Endometrial microvascular endothelial cells (primary cell): ENCODE measurements at regions not wholly inside any gene's neighbourhood (a gene's known extent, or its start where the extent isn't known, plus 50 kb on each side); places are given as distances from the start of the nearest gene placed in this dataset.
"Not testable (repeated sequence)": the region's sequence is repeated elsewhere in the genome, so short reads cannot be mapped to it uniquely, and the experiment has no call there.

Experiments
- in situ Hi-C: cut with HindIII; loops from 2 replicates; pipeline ENCODE4 v1.10.0; 2017; ENCODE audit warnings: low sequenced_read_pairs, low pct_unique_long_range_greater_than_20kb; ENCODE audit errors: inconsistent ontology term

DNA sequence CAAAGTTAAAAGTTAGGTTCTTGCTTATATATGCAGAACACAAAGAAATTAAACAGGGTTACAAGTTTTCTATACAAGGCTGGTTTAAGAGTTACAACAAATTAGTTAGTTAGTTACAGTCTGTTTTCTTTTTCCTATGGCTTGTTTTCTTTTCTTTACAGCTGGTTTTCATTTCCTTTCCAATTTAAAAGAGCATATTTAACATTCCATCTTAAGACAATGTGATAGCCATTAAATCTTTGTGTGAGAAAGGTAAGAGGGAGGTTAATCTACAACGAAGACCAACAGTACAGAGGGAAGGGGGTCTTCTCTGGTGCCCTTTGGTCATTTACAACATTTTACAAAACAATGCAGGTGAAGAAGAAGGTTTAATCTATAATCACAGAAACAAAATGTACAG lies 290.6 kb downstream of the ZNF674 start:
- in situ Hi-C loops, result no loop called here

DNA sequence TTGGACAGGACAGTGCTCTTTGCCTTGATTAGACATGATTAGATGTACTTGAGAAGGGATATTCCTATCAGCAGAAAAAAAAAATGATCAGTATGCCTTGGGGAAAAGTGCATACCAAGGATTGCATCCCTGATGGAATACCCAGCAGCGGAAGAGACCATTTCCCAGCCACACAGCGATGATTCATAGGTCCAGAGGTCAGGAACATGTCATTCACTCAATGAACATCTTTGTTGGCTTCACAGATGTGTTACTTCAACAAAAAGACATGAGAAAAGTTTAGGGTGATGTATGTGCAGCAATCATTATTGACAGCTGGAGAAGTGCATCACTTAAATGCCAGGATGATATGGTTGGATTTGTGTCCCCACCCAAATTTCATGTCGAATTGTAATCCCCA lies 293.5 kb downstream of the ZNF674 start:
- in situ Hi-C loops, result no loop called here

DNA sequence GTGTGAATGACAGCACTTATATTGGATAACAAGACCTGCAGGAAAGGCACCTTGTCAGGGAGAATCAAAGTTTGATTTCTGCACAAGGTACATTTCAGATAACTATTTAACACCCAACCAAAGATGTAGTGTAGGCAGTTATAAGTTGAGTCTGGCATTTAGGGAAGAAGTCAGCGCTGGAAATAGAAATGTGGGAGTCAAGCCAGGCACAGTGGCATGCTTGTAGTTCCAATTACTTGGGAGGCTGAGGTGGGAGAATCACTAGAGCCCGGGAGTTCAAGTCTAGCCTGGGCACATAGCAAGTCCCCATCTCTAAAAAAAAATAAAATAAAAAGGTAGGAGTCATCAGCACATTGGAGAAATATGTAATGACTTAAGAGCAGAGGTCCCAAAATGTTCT lies 295.1 kb downstream of the ZNF674 start:
- in situ Hi-C loops, result no loop called here

DNA sequence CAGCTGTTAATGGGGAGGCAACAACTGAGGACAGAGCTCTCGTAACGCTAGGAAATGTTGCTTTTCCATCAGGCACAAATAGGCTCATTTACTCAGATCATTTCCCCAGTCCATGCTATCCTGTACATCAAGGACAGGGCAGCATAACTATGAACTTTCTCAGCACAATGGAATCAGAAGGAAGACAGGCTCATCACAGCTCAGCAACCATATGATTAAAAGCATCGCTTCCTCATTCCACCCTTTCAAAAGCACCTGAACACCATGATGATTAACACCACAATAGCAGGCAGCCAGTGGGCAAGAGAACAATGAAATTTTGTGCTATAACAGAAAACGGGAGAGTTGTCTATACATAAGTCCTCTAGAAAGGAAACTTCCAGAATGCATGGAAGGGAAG lies 297.8 kb downstream of the ZNF674 start:
- in situ Hi-C loops, result no loop called here

DNA sequence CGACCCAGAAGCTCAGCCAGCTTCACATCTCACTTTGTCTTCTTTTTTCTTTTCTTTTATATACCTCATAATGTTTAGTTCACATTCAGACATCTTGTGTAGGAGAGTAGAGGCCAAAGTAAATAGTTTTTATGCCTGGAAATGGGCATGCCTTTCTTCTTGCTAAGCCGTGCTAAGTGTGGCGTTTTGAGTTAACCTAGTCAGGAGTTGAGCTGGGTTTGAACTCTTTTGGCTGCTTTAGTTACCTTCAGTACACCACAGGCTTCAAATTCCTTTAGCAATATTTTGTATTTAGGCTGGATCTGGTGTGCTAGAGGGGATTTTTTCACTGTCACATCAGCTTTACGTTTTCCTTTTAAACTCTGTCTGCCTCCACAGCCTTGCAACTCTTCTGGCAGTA lies 300.8 kb downstream of the ZNF674 start:
- in situ Hi-C loops, result no loop called here

DNA sequence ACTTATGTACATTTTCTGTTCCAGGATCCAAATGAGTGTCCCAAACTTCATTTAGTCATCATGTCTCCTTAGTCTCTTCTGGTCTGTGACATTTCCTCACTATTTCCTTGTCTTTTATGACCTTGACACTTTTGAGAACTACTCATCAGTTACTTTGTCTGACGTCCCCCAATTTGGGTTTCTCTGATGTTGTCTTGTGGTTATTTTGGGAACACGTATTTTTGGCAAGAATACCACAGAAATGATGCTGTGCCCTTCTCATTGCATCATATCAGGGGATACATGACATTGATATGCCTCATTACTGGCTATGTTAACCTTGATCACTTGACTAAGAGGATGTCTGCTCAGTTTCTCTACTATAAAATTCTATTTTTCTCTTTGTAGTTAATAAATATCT lies 308.8 kb downstream of the ZNF674 start:
- in situ Hi-C loops, result no loop called here

DNA sequence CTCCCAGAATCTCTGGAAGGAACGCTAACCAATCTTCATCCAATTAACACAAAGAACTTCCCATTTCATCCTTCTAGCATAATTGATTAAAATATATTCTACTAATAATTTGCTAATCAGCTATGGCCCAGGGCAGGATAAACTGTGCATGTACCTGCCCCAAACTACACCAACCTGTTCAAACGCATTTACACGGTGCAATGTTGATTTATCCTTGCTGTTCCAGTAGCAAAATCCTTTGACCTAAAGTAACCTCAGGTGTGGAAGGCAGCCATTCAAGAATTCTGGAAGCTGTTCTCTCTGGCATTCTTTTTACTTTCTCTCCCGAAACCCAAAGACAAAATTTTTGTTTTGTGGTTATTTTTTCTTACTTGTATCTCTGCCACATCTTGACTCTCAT lies 309.4 kb downstream of the ZNF674 start:
- in situ Hi-C loops, result no loop called here

DNA sequence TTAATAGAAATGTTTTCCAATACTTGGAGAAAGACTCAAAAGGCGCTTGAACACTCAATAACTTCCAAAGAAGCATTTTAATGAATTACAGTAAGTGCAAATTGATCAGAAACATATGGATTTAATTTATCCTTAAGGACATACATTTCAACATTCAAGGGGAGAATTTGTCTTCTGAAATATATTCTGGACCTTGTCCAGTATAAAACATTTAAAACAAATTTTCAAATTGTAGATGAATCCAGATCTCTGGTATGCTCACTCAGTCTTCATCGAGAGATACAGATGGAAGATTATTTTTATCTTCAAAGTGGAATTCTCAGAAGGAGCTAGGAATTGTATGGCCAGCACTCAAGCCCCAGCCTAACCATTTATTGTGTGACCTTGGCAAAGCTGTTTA lies 310.4 kb downstream of the ZNF674 start:
- in situ Hi-C loops, result no loop called here

DNA sequence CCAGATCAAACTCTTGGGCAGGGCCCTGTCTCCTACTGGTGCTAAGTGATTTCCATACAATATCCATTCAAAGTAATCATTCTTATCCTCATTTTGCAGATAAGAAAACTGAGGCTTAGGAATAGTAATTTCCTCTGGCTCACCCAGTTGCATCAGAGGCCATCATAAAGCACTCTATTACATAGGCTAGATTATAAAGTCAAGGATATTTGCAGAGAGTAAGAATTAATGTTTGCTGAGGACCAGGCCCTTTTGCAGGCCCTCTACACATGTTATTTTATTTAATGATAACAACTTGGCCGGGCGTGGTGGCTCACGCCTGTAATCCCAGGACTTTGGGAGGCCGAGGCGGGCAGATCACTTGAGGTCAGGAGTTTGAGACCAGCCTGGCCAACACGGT lies 316.8 kb downstream of the ZNF674 start:
- in situ Hi-C loops, result no loop called here

DNA sequence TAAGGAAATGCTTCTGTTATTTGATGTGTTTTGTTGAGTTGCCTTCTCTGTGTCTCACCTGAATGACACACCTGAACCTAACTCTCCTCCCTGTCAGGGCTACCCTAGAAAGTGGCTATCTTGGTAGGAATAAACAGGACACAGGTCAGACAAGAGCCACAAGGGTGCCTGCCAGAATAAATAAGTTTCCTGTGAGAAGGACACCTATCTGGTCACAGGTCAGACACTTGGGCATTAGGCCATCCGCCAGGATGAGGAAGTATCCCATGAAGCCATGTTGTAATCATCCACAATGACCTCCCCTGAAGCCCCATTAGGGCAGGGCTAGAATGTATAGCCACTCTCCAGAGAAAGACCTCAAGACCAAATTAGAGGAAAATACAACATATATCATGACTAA lies 318.8 kb downstream of the ZNF674 start:
- in situ Hi-C loops, result no loop called here

DNA sequence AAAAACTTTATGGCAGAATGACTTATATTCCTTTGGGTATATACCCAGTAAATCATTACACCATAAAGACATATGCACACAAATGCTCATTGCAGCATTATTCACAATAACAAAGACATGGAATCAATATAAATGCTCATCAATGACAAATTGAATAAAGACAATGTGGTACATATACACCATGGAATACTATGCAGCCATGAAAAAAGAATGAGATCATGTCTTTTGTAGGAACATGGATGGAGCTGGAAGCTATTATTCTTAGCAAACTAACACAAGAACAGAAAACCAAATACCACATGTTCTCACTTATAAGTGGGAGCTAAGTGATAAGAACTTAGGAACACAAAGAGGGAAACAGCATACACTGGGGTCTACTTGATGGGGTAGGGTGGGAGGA lies 321.7 kb downstream of the ZNF674 start:
- in situ Hi-C loops, result not testable (repeated sequence)

DNA sequence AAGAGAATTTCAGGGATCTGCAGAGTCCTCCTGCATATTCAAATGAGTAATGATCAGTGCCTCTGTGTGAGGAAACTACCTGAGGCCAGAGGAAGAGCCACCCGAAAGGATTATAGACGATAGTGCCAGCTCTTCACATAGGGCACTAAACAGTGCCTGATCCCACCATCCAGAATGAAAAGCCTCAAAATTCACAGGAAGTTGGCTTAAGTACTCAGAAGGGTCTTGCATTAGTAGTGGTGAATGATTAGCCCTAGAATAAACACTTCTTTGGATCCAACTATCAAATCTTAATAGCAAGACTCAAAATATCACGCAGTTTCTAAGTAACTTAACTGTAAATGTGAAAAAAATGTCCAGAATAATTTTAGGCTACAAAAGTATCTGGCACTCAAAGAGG lies 324.4 kb downstream of the ZNF674 start:
- in situ Hi-C loops, result no loop called here

DNA sequence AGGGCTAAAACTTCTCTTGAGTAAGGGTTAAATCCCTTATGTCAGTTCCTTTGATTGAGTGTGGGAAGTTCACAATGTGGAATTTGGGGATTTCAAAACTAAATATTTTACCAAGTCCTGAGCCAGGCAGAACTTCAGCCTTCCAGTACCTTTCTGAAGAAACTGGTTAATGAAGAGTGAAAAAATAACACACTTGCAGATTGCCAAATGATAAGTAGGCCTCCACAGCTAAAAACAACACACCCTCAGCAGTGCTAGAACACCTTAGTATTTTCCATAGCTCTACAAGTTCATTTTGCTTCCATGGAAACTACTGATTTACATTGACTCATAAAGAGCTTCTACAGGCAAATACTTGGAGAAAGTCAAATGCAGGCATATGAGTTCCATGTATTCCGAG lies 326.8 kb downstream of the ZNF674 start:
- in situ Hi-C loops, result no loop called here

DNA sequence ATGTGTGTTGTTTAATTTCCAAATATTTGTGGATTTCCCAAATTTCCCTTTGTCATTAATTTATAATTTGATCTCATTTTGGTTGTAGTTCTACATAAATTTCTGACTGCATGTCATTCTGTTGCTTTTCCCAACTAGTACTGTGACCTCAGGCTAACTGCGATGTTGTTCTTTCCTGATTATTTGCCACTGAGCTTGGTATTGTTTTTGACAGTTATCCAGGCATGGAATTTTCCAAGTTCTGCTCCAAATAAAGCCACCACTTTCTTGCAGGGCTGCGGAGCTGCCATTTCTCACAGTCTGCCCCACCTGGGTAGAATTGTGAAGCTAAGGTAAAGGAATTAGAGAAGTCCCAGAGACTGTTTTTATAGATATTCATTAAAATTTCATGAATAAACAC lies 328.8 kb downstream of the ZNF674 start:
- in situ Hi-C loops, result no loop called here

DNA sequence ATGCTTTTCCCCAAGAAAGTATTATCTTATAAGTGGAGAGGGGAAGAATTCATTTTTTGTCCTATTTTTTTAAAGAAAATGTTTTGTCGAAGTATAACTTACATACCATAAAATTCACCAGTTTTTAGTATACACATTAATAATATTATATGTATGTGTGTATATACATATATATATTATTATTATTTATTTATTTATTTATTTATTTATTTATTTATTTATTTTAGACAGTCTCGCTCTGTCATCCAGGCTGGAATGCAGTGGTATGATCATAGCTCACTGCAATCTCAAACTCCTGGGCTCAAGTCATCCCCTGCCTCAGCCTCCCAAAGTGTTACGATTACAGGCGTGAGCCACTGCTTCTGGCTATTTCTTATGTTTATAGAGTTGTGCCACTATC lies 334.1 kb downstream of the ZNF674 start:
- in situ Hi-C loops, result no loop called here

DNA sequence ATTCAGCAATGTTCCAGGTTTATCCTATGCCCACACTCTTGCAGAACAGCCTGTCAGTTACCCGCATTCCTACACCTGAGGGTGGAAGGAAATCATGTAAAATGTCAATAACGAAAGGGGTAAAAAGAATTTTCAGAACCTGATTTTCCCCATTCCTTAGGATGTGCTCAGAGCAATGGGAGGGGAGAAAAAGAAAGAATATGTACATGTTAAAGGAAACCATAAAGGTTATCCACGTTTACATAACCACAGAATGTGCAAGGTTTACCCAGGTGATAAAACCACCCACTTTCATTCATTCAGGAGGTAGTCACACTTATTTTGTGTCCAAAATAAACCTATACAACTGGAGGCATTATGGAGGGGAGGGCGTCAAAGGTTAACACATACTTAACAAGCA lies 335.5 kb downstream of the ZNF674 start:
- in situ Hi-C loops, result no loop called here

DNA sequence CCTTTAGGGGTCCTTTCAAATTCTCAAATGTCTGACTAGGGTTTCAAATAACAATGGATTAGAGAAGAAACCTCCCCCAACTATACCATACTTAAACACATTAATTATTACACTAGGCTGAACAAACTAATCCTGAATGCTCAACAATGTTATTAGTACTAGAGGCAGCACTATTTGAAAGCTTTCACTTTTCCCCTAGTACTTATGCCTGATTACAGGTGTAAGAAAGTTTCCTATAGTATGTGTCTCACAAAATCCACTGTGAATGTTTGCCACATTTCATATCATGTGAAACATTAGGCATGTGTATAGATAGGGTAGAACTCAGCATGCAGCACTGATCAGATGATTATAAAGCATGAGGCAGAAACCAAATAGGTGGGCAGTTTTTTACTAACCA lies 336.2 kb downstream of the ZNF674 start:
- in situ Hi-C loops, result no loop called here

DNA sequence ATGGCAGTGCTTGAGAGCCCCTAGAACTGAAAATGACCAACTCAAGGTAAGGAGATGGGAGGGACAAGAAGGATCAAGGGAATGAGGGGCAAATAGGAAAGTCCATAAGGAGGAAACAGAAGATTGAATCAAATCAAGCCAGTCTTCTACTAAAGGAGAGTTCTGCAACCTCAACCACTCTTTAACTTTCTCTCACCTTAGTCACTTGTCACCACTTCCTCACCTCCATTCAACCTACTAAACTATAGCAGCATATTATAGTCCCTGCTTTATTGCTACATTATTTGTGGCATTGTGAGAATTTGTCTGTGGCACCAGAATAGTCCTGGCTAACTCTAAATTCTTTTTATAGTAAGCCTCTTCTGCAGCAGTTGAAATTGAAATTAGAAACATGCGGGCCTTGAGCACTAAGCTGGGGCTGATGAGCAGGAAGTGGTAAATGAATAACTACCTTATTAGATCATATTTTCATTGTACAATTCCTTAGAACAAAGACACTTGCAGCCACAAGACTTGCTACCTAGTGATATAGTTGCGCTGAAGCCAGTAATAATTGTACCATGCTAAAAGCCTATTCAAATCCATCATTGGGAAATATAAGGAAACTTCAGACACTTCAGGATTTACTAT lies 336.9 kb downstream of the ZNF674 start:
- in situ Hi-C loops, result no loop called here

DNA sequence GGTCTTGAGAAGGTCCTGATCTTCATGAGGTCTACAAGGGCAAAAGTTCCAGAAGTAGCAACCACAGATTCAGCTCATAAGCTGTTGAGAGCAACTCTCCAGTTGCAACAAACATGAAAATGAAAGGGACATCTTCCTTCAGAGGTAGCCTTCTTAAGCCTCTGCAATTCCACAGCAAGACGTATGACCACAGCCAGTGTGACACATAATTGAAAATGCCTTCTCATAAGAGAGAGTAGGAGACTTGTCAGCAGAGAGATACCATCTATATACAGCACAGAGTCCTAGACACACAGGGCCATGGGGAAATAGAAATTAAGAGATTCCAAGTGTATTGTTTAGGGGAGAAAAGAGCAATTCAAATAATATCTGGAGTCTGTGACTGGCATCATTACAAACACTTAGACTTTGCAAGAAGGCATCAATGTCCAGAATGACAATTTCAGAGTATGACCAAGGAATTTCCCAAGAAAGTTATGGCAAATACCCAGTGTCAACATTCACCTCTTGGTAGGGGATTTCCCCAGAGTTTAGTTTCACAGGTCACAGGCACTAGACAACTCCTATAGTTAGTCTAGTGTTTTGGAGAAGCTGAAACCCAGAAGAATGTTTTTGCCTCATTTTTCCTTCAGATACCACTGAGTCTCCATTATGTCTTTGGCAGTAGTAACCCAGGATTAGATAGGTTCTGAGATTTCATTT lies 340.3 kb downstream of the ZNF674 start:
- in situ Hi-C loops, result no loop called here

DNA sequence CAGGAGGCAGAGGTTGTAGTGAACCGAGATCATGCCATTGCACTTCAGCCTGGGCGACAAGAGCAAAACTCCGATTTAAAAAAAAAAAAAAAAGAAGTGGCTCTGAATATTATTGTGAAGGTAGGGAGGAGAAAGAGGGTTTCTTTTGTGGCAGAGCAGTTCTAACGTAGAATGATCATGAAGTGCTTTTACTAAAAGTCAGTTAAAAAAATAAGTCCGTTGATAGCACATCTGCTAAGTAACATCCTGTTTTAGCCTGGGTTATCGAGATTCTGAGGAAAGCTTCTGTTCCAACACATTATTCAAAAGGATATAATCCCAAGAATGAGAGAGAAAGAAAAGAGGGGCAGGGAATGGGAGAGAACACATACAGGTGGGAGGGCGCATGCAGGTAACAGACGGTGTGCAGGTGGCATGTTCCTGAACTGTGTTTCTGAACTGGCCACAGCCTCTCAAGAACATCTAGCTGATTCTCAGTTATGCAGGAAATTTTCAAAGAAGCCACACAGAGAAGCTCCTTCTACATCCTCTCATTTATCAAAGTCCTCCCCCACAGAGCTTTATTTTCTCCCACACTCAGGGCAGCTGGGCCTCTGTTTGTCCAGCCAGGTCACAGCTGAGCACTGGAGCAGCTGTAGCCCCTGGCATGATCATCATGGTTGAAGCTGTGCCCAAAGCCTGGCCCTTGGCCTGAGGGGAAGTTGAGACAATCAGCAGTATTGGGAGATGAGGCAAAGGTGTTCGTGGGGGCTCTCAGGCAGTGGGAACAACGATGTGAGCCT lies 342.3 kb downstream of the ZNF674 start:
- in situ Hi-C loops, result no loop called here
